Stomach (tissue), 4 donors: ENCODE measurements at regions not wholly inside any gene's neighbourhood (a gene's known extent, or its start where the extent isn't known, plus 50 kb on each side); places are given as distances from the start of the nearest gene placed in this dataset.

ENCODE experiments used
- EP300 ChIP-seq: sonication (generic); formaldehyde crosslinking; IDR thresholded peaks from one replicate; pipeline ENCODE4 v1.6.1; 2017; ENCODE audit warnings: antibody characterized with exemption
- POLR2A ChIP-seq, 4 donors: fragments of 450-650 bp; IDR thresholded peaks; one replicate each; pipeline ENCODE4 v1.6.1; 2016; ENCODE audit warnings: antibody characterized with exemption in 4 of 4, control low read depth in 2 of 4, mild to moderate bottlenecking in 1 of 4, moderate library complexity in 1 of 4
- TF ChIP-seq, protein P1 (sequence below), 7 experiments: fragments of 450-650 bp in 4 of 7; fragments of 200-600 bp in 3 of 7; sonication (generic) in 3 of 7; IDR thresholded peaks; one replicate each; pipeline ENCODE4 v1.5.1; 2016 to 2019; ENCODE audit warnings: antibody characterized with exemption in 7 of 7, control low read depth in 2 of 7, mild to moderate bottlenecking in 1 of 7

DNA sequence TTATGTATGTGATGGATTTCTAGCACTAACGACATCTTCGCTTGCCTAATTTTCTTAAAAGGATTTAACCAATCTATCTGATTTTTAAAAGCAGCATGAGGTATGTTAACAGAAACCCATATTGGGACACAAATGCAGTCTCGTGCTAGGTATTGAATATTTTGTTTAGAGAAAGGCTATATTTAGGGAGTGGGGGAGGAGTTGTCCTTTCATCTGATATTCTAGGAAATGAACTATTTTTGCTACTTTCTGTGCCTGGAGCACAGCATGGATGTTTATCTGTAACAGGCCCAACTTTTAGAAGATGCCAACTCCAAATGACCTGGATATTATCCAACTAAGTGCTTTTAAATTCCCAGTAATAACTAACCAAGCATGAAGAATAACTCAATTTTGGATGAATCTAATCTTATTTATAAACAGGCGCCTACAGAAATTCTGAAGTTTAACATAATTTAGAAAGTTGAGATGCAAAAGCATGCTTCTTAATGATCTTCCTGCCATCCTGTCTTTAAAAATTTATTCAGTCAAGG lies 317.1 kb upstream of the CHD6 start:
- TF ChIP-seq, protein P1, sequence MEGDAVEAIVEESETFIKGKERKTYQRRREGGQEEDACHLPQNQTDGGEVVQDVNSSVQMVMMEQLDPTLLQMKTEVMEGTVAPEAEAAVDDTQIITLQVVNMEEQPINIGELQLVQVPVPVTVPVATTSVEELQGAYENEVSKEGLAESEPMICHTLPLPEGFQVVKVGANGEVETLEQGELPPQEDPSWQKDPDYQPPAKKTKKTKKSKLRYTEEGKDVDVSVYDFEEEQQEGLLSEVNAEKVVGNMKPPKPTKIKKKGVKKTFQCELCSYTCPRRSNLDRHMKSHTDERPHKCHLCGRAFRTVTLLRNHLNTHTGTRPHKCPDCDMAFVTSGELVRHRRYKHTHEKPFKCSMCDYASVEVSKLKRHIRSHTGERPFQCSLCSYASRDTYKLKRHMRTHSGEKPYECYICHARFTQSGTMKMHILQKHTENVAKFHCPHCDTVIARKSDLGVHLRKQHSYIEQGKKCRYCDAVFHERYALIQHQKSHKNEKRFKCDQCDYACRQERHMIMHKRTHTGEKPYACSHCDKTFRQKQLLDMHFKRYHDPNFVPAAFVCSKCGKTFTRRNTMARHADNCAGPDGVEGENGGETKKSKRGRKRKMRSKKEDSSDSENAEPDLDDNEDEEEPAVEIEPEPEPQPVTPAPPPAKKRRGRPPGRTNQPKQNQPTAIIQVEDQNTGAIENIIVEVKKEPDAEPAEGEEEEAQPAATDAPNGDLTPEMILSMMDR (IDR thresholded peaks at IDR 0.05) = no peak
- TF ChIP-seq EP300 = no peak
- TF ChIP-seq POLR2A (IDR thresholded peaks at IDR 0.05) = no peak
